ENCODE measurements at regions not wholly inside any gene's neighbourhood (a gene's known extent, or its start where the extent isn't known, plus 50 kb on each side); places are given as distances from the start of the nearest gene placed in this dataset.

GRCh38 chr2:67179526-67179925, 217.6 kb upstream of the ETAA1 start:
- H3K4me1 Mint-ChIP-seq: no peaks in the 10 kb centered on the region
- ATAC-seq (no peak), DNase-seq (no peak)
- WGBS (ENCODE audit: insufficient coverage): 61% methylated on average over 2 of the region's 3 CpGs
- H3K27ac Mint-ChIP-seq: no peak overlapping the region
- no peaks in the 10 kb centered on the region for H3K36me3 Mint-ChIP-seq
- no peaks in the 10 kb centered on the region for H3K27me3 ChIP-seq (ENCODE audit: control insufficient read depth, insufficient read depth, low read length)
- H3K27me3 Mint-ChIP-seq (ENCODE audit: low read depth in 2 of 2): no peaks in the 10 kb centered on the region
- no peaks in the 10 kb centered on the region for H3K4me1 ChIP-seq (ENCODE audit: control insufficient read depth, insufficient read depth, low read length)
- no peak for TF ChIP-seq CTCF (IDR thresholded peaks at IDR 0.05)
- intact Hi-C loops (cut with micrococcal nuclease): no loop called here
- no peaks in the 10 kb centered on the region for H3K9me3 ChIP-seq (ENCODE audit: control insufficient read depth, insufficient read depth, low read length)
- H3K4me3 ChIP-seq (ENCODE audit: low read length): no peak overlapping the region
- no peak overlapping the region for H3K27ac ChIP-seq (ENCODE audit: low read length)
- H3K4me3 Mint-ChIP-seq: no peak overlapping the region
- H3K36me3 ChIP-seq (ENCODE audit: control insufficient read depth, insufficient read depth, low read length): no peaks in the 10 kb centered on the region
- H3K9me3 Mint-ChIP-seq: peaks cover 0 to 6% of the 10 kb centered on the region in 2 donors

GRCh38 chr2:67180841-67181240, 216.3 kb upstream of the ETAA1 start:
- no peaks in the 10 kb centered on the region for H3K4me1 Mint-ChIP-seq
- H3K27me3 ChIP-seq (ENCODE audit: control insufficient read depth, insufficient read depth, low read length): no peaks in the 10 kb centered on the region
- no peaks in the 10 kb centered on the region for H3K27me3 Mint-ChIP-seq (ENCODE audit: low read depth in 2 of 2)
- H3K27ac ChIP-seq (ENCODE audit: low read length): no peak overlapping the region
- WGBS (ENCODE audit: insufficient coverage): 57% methylated on average over 1 of the region's 2 CpGs
- TF ChIP-seq CTCF (IDR thresholded peaks at IDR 0.05): no peak
- DNase-seq (no peak), ATAC-seq (no peak)
- H3K4me3 Mint-ChIP-seq: no peak overlapping the region
- no peaks in the 10 kb centered on the region for H3K36me3 ChIP-seq (ENCODE audit: control insufficient read depth, insufficient read depth, low read length)
- intact Hi-C loops (cut with micrococcal nuclease): no loop called here
- no peak overlapping the region for H3K4me3 ChIP-seq (ENCODE audit: low read length)
- H3K9me3 ChIP-seq (ENCODE audit: control insufficient read depth, insufficient read depth, low read length): no peaks in the 10 kb centered on the region
- no peaks in the 10 kb centered on the region for H3K4me1 ChIP-seq (ENCODE audit: control insufficient read depth, insufficient read depth, low read length)
- H3K27ac Mint-ChIP-seq: no peak overlapping the region
- peaks cover 0 to 8% of the 10 kb centered on the region in 2 donors for H3K9me3 Mint-ChIP-seq
- no peaks in the 10 kb centered on the region for H3K36me3 Mint-ChIP-seq

- no peak overlapping the region for H3K27ac ChIP-seq (ENCODE audit: low read length)
- no peaks in the 10 kb centered on the region for H3K27me3 Mint-ChIP-seq (ENCODE audit: low read depth in 2 of 2)
- ATAC-seq (no peak), DNase-seq (no peak)
- no peaks in the 10 kb centered on the region for H3K27me3 ChIP-seq (ENCODE audit: control insufficient read depth, insufficient read depth, low read length)
- H3K27ac Mint-ChIP-seq: no peak overlapping the region
- H3K9me3 Mint-ChIP-seq: peaks cover 0 to 4% of the 10 kb centered on the region in 2 donors
- H3K36me3 ChIP-seq (ENCODE audit: control insufficient read depth, insufficient read depth, low read length): no peaks in the 10 kb centered on the region
- no peaks in the 10 kb centered on the region for H3K36me3 Mint-ChIP-seq
- intact Hi-C loops (cut with micrococcal nuclease): no loop called here
- no peaks in the 10 kb centered on the region for H3K4me1 ChIP-seq (ENCODE audit: control insufficient read depth, insufficient read depth, low read length)
- H3K9me3 ChIP-seq (ENCODE audit: control insufficient read depth, insufficient read depth, low read length): no peaks in the 10 kb centered on the region
- H3K4me3 Mint-ChIP-seq: no peak overlapping the region
- H3K4me1 Mint-ChIP-seq: no peaks in the 10 kb centered on the region
- H3K4me3 ChIP-seq (ENCODE audit: low read length): no peak overlapping the region
- TF ChIP-seq CTCF (IDR thresholded peaks at IDR 0.05): no peak
- 65% methylated on average over 2 of the region's 2 CpGs for WGBS (ENCODE audit: insufficient coverage)
Observed at GRCh38 chr2:67182884-67183283, 214.2 kb upstream of the ETAA1 start.

- Mint-ChIP-seq H3K4me3 (no peak overlapping the region), H3K36me3 (no peaks in the 10 kb centered on the region), H3K27ac (no peak overlapping the region), H3K27me3 (ENCODE audit: low read depth in 2 of 2) (no peaks in the 10 kb centered on the region), H3K4me1 (no peaks in the 10 kb centered on the region), H3K9me3 (peaks cover 0 to 4% of the 10 kb centered on the region in 2 donors)
- 71% methylated on average over 2 of the region's 3 CpGs for WGBS (ENCODE audit: insufficient coverage)
- no peak for DNase-seq
- H3K4me1 ChIP-seq (ENCODE audit: control insufficient read depth, insufficient read depth, low read length): no peaks in the 10 kb centered on the region
- no peak for TF ChIP-seq CTCF (IDR thresholded peaks at IDR 0.05)
- H3K36me3 ChIP-seq (ENCODE audit: control insufficient read depth, insufficient read depth, low read length): no peaks in the 10 kb centered on the region
- no peaks in the 10 kb centered on the region for H3K9me3 ChIP-seq (ENCODE audit: control insufficient read depth, insufficient read depth, low read length)
- ATAC-seq: no peak
- H3K4me3 ChIP-seq (ENCODE audit: low read length): no peak overlapping the region
- H3K27ac ChIP-seq (ENCODE audit: low read length): no peak overlapping the region
- no peaks in the 10 kb centered on the region for H3K27me3 ChIP-seq (ENCODE audit: control insufficient read depth, insufficient read depth, low read length)
- intact Hi-C loops (cut with micrococcal nuclease): no loop called here
Observed at GRCh38 chr2:67186326-67186725, 210.8 kb upstream of the ETAA1 start.

Measured in natural killer cell (primary cell).